ENCODE measurements at regions not wholly inside any gene's neighbourhood (a gene's known extent, or its start where the extent isn't known, plus 50 kb on each side); places are given as distances from the start of the nearest gene placed in this dataset.
"Not testable (repeated sequence)": the region's sequence is repeated elsewhere in the genome, so short reads cannot be mapped to it uniquely, and the experiment has no call there.

DNA sequence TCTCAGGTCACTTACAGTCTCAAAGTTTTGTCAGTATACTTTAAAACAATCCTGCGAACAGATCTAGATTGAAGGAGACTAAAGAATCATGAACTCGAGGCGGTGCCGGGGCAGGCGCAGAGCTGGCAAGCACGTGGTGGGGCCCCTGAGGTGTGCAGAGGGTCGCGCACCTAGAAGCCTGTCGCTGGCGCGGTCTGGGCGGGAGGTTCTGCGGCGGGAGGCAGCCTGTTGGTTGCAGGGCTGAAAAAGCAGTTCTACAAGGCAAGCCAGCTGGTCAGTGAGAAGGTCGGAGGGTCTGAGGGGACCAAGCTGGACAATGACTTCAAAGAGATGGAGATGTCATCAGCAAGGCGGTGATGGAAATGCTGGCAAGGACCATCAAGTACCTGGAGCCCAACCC lies 147.0 kb downstream of the GOSR1 start:
- DNase-seq, result not testable (repeated sequence)

DNA sequence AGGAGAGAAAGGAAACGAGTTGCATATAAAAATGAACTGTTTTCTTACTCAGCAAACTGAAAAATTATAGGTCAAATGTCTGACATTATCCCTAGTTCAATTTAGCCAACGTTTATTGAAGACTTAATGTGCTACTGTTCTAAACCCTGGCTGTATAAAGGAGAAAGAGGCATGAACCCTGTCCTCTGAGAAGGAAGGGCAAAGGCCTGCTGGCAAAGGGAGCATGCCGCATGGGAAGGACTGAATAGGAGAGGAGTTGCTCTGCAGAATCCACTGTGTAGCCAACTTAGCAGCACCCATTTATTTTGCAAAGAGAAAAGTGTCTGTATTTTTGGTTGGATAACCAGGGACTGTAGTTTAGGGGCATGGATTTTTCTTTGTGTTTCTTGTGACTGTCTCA lies 132.5 kb downstream of the GOSR1 start:
- not testable (repeated sequence) for DNase-seq

DNA sequence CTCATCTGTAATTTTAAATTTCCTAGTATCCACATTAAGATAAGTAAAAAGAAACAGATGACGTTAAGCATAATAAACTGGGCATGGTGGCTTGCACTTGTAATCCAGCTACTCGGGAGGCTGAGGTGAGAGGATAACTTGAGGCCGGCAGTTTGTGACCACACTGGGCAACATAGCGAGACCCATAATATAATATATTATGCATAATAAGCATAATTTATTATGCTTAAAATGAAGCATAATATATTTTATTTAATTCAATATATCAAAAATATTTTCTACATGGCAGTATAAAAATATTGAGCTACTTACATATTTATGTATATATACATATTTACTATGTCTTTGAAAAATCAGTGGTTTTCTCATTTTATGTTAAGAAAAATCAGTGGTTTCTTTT lies 128.3 kb downstream of the GOSR1 start:
- no peak for DNase-seq

DNA sequence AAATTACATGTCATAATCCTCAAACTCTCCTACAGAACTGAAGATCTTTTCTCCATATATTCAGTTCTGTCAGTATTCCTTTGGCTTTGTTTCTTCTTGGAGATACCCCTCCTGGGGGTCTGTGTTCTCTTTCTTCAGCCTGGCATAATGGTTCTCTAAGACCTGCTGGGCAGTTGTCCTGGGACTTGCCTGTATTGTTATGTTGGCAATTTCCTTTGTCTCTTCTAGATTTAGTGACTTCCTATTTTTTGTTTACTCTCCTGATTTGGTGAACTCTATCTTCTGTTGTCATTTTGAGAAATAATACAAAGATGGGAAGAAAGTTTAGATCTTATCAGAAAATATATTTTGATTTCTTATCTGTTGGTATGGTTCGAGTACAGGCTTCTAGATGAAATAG lies 127.8 kb downstream of the GOSR1 start:
- DNase-seq, result no peak

DNA sequence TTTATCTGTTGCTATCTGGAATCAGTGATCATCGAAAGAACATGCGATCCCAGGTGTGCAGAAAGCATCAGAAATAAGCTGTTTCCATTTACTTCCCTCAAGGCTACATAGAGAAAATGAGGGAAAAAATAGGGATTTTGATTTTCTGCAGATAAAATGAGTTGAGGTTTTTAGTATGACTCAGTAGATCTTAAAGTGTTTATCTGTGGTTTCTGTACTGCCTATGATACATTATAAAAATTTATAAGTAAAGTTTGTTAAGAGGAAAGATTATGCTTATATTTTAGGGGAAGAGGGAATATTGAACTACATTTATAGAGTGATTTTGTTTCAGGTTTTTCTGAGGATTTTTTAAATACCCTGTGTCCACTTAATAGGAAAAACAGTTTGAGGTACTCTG lies 125.2 kb downstream of the GOSR1 start:
- DNase-seq, result not testable (repeated sequence)

DNA sequence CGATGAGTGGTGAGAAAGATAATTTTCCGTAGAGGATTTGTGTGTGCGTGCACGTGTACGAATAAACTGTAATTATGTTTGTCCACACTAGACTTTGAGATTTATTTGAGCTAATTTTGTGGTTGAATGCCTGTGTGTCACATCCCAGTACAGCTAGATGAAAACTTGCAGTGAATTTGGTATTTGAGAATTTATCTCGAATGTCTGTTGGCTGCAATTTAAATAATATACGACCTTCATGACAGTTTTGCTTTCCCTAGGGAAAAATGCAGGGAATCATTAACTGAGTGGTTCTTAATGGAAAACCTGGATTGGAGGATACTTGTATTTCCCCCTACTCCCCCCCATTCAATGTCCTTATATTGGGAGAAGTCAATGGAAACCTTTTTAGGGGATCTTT lies 124.8 kb downstream of the GOSR1 start:
- DNase-seq, result not testable (repeated sequence)

DNA sequence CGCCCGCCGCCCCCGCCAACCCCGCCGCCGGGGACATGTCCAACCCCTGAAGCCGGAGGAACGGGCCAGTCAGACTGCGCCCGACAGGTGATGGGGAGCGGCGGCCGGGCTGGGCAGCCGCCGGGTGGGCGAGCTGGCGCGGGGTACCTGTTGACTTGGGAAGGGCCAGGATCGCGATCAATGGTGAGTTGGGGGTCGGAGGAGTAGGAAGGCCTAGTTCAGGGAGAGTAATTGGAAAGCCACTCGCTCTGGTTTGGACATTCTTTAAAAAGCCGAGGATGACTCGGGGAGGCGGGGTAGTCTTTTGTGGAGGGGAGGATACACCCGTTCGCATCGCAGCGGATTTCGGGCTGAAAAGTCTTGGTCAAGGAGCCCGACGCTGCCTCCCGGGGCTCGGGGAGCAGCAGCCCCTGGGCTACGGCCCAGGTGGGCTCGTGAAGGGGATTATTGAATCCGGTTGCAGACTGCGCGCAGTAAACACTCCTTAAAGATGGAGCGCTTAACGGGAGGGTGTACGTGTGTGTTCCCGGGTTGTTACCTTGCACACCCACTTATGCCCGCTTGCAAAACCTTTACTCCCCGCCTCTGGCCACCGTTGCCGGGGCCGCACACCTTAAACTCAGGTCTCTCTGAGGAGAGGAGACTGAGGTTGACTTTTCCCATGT lies 123.8 kb downstream of the GOSR1 start:
- DNase-seq, result peak; percentile 16

DNA sequence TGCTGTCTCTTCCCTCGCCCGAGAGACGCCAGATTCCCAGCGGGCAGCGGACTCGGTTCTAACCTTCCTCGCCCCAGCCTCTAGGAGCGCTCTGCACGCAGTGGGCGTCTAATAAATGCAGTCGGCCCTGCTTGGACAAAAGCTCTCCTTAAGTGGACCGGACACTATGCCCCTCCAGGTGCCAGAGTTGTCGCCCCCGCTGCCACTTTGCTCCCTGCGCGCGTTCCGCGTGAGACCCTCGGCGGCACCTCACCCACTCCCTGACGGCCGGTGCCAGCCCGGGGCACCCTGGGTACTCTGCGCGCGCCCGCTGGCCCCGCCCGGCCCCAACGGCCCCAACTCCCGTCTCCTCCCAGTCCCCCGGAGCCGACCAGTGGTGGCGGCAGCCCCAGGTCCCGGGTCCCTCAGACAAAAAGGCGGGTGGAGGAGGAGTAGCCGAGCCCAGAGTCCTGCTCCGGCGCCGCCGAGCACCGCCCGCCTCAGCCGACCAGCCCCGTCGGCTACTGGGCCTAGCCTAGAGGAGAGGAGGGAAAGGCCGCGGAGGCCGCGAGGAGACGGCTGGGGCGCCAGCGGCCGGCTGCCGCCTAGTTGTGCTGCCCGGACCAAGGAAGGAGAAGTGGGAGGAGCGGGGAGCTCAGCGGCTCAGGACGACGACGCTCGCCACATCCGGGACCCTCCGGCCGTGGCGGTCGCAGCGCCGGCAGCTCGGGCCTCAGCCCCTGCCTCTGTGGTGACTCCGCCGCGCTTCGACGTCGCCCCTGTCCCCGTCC lies 123.0 kb downstream of the GOSR1 start:
- DNase-seq, result peak; percentile 75

DNA sequence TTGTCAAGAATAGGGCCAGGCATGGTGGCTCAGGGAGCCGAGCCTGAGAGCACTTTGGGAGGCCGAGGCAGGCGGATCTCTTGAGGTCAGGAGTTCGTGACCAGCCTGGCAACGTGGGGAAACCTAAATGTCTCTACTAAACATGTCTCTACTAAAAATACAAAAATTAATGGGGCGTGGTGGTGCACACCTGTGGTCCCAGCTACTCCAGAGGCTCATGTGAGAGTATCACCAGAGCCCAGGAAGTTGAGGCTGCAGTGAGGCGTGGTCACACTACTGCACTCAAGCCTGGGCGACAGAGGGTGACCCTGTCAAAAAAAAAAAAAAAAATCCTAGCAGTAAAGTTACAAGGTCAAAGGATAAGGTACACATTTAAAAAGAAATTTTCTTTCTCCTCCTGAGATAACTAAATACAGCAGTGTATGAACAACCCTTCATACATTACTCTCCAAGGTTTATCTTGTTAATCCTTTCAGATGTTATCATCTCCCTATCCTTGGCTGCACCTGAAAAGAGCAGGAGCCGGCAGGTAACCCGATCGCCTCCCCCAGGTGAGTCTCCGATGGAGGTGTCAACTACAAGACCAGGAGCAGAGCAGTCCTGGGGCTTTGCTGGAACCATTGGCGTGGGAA lies 122.3 kb downstream of the GOSR1 start:
- DNase-seq, result no peak

DNA sequence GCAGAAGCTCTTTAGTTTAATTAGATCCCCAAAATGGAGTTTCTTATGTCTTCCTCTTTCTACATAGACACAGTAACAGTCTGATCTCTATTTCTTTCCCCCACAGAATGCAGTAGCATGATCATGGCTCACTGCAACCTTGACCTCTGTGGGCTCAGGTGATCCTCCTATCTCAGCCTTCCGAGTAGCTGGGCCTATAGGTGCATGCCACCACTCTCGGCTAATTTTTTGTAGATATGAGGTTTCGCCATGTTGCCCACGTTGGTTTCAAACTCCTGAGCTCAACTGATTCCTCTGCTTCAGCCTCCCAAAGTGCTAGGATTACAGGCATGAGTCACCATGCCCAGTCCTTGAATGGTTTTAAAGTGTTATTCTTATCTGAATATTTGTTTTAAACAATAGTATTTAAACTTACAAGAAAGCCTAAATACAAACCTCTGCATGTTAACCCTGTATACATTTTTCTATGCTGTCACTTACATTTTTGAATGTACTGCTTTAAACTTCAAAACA lies 120.6 kb downstream of the GOSR1 start:
- no peak for DNase-seq

DNA sequence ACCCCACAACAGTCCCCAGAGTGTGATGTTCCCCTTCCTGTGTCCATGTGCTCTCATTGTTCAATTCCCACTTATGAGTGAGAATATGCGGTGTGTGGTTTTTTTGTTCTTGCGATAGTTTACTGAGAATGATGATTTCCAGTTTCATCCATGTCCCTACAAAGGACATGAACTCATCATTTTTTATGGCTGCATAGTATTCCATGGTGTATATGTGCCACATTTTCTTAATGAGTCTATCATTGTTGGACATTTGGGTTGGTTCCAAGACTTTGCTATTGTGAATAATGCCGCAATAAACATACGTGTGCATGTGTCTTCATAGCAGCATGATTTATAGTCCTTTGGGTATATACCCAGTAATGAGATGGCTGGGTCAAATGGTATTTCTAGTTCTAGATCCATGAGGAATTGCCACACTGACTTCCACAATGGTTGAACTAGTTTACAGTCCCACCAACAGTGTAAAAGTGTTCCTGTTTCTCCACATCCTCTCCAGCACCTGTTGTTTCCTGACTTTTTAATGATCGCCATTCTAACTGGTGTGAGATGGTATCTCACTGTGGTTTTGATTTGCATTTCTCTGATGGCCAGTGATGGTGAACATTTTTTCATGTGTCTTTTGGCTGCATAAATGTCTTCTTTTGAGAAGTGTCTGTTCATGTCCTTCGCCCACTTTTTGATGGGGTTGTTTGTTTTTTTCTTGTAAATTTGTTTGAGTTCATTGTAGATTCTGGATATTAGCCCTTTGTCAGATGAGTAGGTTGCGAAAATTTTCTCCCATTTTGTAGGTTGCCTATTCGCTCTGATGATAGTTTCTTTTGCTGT lies 120.0 kb downstream of the GOSR1 start:
- DNase-seq, result not testable (repeated sequence)

DNA sequence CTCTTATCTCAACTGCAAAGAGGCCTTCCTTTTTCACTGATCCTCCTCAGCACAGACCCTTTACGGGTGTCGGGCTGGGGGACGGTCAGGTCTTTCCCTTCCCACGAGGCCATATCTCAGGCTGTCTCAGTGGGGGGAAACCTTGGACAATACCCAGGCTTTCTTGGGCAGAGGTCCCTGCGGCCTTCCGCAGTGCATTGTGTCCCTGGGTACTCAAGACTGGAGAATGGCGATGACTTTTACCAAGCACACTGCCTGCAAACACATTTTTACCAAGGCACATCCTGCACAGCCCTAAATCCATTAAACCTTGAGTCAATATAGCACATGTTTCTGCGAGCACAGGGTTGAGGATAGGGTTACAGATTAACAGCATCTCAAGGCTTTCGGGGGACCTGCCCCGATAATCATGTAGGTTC lies 117.8 kb downstream of the GOSR1 start:
- not testable (repeated sequence) for DNase-seq

DNA sequence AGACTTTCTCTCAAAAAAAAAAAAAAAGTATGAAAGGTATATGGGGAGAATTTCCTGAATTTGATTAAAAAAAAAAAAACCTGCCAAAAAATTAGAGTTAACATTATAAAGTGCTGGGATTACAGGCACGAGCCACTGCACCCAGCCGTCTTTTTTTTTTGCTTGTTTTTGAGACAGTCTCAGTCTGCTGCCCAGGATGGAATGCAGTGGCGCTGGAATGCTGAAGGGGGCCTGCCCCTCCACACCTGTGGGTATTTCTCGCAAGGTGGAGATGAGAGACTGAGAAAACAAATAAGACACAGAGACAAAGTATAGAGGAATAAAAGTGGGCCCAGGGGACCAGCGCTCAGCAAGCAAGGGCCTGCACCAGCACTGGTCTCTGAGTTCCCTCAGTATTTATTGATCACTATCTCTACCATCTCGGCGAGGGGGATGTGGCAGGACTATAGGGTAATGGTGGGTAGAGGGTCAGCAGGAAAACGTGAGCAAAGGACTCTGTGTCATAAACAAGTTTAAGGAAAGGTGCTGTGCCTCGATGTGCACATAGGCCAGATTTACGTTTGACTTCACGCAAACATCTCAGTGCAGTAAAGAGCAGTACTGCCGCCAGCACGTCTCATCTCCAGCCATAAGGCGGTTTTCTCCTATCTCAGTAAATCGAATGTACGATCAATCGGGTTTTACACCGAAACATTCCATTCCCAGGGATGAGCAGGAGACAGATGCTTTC lies 117.2 kb downstream of the GOSR1 start:
- DNase-seq, result no peak

DNA sequence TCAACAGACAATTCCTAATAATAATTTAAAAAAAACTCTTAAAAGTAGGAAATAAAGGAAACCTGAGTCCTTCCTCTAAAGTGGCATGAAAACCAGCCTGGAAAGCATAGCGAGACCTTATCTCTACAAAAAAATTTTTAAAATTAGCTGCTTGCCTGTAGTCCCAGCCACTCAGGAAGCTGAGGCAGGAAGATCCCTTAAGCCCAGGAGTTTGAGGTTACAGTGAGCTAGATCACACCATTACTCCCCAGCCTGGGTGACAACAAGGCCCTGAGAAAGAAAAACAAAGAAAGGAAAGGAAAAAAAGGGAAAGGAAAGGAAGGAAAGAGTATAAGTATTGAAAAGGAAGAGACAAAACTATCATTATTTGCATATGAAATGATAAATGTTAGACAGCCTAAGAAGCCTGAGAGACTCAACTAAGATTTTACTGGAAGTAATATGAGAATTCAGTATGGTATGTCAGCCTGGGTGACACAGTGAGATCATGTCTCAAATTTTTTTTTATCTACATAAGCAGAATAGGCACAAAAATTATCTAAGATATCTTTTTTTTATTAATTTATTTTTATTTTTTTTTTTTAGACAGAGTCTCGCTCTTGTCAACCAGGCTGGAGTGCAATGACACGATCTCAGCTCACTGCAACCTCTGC lies 113.0 kb downstream of the GOSR1 start:
- DNase-seq, result no peak

DNA sequence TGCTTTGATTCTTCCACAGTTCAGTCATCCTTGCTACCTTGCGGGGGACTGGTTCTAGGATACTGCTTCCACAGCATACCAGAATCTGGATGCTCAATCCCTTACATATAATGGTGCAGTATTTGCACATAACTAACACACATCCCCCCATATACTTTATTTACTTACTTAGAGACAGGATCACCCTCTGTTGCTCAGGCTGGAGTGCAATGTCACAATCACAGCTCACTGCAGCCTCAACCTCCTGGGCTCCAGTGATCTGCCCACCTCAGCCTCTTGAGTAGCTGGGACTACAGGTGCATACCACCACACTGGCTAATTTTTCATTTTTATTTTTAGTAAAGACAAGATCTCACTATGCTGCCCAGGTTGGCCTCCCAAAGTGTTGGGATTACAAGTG lies 112.2 kb downstream of the GOSR1 start:
- no peak for DNase-seq

DNA sequence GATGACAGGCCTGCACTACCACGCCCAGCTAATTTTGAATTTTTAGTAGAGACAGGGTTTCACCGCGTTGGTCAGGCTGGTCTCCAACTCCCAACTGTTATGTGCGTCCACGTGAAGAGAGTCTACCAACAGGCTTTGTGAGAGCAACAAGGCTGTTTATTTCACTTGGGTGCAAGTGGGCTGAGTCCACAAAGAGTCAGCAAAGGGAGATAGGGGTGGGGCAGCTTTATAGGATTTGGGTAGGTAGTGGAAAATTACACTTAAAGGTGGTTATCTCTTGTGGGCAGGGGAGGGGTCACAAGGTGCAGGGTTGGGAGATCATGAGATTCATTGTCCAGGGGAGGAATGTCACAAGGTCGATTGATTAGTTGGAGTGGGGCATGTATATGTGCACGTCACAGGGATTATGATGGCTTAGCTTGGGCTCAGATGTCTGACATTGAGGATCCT lies 111.6 kb downstream of the GOSR1 start:
- DNase-seq, result no peak

DNA sequence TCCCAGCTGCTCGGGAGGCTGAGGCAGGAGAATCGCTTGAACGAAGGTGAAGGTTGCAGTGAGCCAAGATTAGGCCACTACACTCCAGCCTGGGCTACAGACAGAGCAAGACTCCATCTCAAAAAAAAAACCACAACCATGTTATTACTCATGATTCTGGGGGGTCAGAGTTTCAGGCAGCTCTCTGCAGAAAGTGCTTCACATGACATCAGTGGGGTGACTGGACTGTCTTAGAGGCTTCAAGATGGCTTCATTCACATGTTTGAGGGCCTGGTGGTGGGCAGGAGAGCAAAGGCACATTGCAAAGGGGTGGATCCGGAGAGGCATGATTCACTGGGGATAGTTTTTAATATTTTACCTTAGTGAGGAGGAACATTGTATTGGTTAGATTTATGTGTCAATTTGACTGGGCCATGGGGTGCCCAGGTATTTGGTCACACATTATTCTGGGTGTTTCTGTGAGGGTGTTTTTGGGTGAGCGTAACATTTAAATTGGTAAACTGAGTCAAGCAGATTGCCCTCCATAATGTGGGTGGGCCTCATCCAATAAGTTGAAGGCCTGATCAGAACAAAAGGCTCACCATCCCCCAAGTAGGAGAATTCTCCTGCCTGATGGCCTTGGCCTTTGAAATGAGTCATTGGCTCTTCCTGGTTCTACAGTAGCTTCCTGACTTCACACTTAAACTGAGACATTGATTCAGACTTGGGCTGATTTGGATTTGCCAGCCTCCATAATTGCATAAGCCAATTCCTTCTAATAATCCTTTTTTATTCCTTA lies 109.8 kb downstream of the GOSR1 start:
- peak; percentile 34 for DNase-seq

DNA sequence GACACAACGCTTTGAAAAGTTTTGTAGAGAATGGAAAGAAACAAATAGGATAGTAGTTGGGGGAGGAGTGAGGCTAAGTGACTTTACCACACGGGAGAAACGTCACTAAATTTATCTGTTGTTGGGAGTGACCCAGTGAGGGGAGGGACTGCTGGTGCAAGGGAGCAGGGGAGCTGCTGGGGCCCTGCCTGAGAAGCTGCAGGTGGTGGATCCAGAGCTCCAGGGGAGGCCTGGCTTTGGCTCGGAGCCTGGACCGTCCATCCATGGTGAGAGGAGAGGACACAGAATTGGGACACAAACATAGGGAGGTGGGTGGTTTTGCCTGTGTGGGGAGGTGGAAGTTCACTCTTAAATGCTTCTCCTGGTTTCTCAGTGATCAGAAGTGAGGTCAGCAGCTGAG lies 107.6 kb downstream of the GOSR1 start:
- DNase-seq, result no peak

DNA sequence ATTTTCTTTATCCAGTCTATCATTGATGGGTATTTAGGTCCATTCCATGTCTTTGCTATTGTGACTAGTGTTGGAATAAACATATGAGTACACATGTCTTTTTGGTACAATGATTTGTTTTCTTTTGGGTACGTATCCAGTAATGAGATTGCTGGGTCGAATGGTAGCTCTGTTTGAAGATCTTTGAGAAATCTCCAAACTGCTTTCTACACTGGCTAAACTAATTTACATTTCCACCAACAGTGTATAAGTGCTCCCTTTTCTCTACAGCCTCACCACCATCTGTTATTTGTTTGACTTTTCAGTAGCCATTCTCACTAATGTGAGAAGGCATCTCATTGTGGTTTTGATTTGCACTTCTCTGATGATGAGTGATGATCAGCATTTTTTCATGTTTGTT lies 103.7 kb downstream of the GOSR1 start:
- no peak for DNase-seq

DNA sequence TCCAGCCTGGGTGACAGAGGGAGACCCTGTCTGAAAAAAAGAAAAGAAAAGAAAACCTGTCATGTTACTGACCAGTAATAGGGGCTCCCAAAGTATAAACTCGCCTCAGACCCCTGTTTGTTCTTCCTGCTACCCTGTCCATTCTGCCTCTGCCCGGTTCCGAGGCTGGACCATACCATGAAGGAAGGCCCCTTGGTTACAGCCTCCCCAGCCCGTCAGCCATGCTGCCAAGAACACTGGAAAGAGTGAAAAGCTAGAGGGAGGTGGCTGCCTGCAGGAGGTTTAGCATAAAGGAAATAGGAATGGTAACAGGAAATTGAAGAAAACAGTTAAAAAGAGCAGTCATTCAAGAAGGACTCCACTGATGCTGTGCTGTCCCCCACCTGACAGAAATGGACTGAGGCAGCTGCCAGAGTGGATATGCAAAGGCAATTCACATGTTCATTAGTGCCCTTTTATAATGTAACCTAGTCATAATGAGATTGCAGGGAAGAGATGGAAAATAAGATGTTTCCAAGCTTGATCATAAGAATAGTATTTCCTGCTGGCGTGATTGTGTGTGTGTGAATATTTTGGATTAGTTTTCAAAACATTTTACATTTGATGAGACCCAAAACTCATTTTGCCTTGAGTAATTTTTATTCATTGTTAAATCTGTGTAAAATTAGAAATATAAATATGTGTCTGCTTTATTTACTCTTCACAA lies 102.6 kb downstream of the GOSR1 start:
- no peak for DNase-seq

Measured in activated CD4-positive, alpha-beta T cell treated with anti-CD3 and anti-CD28 coated beads, Interleukin-2, amount 50 U/mL, for 16 hours (primary cell).